Activated naive CD4-positive, alpha-beta T cell treated with anti-CD3 and anti-CD28 coated beads, Interleukin-2, amount 50 U/mL, for 16 hours (primary cell): ENCODE measurements at regions not wholly inside any gene's neighbourhood (a gene's known extent, or its start where the extent isn't known, plus 50 kb on each side); places are given as distances from the start of the nearest gene placed in this dataset.

Experiments
- DNase-seq: peaks from one replicate; pipeline ENCODE4 v3.0.0-alpha.2; 2020

DNA sequence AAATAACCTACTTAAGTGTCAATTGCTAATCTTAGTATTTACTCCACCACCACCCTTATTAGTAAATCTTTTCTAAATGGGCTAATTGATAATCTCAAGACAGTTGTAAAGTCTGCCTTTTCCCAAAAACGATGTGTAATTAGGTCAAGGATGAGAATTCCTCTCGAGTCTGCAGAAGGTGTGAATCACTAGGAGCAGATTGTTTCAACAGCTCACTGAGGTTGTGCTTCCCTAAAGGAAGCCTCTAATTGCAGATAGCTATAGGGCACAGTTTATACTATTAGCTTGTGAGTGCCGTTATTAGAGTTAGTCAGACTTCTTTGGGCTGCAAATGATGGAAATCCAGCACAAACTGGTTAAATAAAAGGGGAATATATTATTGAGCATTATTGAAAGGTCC is 84.9 kb downstream of the C11orf91 start:
- no peak for DNase-seq

DNA sequence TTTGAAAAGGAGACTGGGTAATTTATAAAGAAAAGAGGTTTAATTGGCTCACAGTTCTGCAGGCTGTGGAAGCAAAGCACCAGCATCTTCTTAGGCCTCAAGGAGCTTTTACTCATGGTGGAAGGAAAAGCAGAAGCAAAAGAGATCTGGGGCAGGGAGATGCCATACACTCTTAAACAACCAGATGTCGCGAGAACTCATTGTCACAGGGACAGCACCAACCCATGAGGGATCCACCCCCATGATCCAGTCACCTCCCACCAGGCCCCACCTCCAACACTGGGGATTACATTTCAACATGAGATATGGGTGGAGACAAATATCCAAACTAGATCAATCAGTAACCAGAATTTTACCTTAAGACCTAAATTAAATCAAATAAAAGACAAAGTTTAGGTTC is 87.2 kb downstream of the C11orf91 start:
- no peak for DNase-seq

DNA sequence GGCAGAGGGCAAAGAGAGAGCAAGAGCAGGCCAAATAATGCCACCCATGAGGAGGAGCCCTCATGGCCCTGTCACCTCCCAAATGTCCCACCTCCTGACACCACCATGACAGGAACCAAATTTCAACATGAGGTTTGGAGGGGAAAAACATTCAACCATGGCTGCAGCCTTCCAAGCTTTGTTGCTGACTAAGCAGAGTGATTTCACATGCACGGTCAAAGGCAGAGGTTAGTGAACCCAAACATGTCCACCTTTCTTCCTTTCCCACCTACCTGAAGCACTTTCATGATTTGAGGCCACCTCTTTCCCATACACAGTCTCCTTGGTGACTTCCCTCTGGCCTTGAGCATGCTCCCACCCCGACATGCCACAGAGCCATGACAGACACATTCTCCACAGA is 89.7 kb downstream of the C11orf91 start:
- DNase-seq, result no peak

DNA sequence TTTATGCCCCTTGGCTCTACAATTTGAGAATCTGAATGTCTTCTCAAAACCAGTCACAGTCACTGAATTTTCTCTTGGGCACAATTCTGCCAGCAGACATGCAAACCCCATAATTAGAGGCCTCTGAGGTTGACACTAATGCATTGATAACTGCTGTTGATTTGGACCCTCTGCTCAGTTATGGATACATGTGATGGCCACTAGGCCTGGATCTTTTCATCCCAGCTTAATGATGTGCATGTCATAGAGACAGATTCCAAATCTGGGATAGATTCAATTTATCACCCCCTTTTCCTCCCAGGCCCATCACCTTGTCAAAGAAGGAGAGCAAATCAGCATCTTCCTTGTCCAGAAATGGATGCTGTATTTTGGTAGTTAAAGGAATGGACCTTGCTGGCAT is 92.2 kb downstream of the C11orf91 start:
- no peak for DNase-seq

DNA sequence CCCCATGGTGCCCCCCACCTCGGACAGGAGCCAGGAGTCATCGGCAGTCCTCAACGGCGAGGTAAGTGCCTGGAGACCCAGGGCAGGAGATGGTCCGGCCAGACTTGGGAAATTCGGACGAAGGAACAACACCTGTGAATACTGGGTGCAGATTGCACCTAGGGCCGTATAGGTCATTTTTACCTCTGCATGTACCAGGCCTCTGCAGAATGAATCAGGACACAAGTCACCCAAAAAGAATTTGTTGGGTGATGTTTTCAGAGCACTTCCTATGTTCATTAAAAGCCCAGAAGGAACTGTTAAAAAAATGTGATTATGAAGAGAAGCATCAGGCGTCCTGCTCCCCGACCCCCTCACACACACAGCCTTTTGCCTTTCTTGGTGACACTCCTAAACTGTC is 93.9 kb downstream of the C11orf91 start:
- no peak for DNase-seq

DNA sequence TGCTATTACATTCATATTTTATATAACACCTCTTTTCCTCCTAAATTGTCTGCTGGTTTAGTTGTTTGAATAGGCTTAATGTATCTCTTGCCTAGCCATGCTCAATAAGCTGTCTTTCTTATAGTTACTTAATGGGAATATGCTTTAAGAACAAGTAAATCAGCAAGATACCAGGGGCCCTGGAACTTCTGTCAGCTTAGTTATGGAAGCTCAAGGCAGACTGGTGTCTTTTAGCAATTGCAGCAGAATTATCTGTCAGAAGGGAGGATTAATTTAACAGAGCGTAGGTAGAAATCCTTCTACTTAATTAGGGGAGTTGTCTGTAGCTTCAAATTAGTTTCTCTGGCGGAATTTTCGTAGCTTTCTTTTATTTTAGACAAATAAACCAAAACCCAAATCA is 94.9 kb downstream of the C11orf91 start:
- DNase-seq, result no peak

DNA sequence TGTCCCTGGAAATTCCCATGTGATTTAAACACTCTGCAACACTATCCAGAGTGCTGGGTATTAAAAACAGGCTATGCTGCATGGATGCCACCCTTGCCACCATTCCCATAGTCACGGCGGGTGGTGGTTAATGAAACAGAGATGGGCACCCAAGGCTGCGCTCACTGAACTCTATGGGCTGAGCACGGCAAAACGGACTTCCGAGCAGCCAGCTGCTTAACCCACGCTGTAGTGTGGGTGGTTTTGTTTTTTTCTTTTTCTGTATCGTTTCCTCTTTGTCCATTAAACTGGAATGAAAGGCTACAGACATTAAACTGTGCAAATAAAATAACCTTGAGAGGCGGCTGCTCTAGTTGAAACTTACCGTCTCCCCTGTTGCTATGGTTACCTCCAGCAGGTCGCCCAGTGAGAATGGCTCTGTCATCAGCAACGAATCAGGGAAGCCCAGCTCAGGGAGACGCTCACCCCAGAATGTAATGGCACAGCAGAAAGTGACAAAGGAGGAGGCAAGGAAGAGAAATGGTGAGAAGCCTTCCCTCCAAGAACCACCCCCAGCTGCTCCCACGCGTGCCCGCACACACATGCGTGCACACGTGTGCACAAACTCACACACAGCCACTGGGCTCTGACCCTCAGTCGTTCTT is 102.1 kb downstream of the C11orf91 start:
- no peak for DNase-seq

DNA sequence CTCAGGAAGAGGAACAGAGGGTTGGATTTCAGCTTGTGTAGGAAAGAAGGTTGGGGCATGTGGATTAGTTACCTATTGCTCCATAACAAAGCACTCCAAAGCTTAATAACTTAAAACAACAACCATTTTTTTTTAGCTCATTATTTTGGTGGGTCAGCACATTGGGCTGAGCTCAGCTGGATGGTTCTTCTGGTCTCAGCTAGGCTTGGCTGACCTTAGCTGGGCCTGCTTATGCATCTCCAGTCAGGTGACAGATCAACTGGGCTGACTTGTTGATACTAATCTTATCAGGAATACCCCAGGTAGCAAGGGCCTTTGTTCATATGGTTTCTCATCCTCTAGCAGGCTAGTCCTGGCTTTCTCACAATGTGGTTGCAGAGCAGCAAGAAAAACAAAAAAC is 106.4 kb downstream of the C11orf91 start:
- no peak for DNase-seq

DNA sequence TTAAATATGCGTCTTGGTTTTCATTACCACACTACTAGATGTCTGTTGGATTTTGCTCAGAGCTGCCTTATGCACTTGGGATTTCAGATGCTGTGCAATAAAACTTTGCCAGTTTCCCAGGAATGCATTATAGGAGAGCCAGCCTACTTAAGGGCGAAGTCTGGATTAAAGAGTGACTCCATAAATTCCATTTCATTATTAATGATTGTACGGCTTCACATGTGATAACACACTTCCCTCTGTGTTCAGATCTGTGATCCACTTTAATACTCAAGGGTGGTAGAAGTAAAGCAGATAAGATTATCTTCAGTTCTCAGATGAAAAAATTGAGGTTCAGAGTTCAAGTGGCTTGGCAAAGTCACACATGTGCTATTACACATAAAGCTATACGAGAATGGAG is 110.2 kb downstream of the C11orf91 start:
- no peak for DNase-seq

DNA sequence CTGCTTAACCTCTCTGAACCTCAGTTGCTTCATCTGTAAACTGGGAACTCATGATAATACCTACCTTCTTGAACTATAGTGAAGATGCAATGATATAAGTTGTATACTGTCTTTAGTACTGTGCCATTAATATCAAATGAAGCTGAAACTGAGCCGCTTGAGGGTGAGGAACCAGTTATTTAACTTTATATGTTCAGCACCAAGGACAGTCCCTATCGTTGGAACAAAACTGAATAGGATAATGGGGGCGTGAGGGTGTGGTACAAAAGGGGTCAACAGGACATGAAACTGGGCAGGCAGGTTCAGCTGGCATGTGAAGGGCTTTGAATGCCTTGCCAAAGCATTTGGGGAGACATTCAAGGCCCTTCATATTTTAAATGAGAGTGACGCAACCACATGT is 112.6 kb downstream of the C11orf91 start:
- no peak for DNase-seq

DNA sequence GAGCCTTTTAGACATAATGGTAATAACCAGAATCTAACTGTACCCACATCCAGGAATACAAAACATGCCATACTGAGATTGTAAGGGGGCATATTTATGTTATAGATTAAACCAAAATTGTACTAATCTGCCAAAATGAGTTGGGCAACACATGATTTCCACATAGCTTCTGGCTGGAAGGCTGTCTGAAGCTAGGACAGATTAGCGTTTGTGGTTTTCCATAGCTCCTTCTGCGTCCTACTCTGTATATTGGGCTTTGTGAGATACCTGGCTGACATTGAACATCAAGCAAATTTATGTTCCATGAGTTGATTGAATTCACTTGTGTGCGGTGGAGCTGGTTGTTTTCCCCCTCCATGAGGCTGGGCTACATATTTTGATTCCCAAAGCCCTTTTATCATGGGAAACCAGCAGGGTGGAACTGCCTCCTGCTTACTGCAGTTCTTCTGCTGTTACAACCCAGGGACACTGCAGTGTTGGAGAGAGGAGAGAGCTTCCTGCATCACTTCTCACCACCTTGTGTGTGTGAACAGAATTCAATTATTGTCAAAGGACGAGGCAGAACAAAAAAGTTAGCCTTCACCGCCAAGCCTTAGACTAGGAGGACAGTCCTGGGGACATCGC is 114.9 kb downstream of the C11orf91 start:
- no peak for DNase-seq

DNA sequence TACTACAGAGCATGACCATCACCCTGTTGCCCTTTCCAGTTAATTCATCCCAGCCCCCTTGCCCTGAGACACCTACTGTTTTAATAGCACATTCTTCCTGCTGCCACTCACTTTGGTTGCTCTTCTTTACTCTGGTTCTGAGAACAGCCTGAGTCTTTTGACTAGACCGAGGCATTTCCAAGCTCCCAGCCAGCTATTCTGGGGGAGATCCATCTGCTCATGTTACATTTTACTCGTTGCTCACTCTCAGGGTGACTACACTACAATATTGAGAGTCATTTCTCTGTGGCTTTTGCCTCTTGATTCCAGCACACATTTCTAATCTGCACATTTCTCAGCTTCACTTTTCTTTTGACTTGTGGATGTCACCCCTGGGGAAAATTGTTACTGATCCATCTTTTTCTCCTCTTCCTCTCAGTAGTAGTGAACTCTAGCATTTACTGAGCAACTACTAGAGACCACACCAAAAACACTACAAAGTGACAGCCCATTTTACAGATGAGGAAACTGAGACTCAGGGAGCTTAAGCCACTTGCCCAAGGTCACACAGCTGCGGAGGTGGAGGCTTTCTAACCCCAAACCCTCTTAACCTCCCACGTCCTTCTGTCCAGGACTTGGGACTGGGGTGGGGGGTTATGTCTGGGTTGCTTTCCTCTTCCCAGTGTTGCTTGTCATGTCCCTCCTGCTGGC is 117.8 kb downstream of the C11orf91 start:
- no peak for DNase-seq

DNA sequence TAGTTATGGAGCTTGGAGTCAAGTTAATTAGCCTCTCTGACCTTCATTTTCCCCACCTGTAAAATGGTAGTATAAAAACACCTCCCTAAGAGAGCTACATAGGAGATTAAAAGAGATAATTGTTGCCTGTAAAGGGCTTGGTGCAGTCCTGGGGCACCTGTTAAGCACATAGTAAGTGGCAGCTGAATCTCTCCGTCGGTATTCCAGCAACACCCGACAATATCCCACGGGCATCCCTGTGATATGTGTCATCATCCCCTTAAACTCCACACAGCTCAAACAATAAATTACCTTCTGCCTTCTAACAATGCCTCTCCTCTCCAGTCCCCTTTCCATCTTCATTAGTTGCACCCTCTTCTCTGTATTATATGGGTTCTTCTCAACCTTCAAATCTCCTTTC is 121.5 kb downstream of the C11orf91 start:
- no peak for DNase-seq

DNA sequence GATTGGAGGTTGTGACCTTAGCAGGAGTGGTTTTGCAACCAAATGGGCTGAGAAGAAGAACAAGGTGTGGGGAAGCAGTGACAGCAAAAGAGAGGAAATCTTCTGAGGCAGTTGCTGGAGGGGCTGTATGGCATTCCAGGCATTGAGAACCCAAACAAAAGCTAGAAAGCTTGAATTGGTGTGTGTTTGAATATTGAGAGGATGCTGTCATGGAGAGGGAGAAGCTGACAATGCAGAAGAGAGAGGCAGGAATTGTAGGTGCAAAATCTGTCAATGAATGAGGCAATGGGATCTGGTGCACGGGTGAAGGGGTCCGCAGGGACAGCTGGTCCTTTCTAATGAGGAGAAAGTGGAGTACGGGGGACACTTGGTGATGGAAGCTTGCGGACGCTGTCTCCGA is 123.4 kb downstream of the C11orf91 start:
- no peak for DNase-seq

DNA sequence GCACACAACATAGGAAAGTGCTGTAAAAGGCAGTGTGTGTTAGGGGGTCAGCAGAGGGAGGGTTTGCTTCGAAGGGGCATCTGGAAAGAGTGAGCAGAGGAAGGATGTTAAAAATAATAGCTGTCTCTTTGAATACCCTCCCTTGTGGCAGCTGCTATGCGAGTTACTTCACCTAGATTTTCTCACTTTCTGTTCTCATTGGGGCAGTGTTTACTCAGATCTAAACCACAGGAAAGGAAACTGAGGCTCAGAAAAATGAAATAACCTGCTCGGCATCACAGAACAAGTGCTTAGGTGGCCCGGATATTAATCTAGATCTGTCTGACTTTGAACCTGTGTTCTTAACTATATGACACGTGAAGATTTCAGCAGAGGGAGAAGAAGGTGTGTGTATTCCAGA is 125.3 kb downstream of the C11orf91 start:
- DNase-seq, result no peak

DNA sequence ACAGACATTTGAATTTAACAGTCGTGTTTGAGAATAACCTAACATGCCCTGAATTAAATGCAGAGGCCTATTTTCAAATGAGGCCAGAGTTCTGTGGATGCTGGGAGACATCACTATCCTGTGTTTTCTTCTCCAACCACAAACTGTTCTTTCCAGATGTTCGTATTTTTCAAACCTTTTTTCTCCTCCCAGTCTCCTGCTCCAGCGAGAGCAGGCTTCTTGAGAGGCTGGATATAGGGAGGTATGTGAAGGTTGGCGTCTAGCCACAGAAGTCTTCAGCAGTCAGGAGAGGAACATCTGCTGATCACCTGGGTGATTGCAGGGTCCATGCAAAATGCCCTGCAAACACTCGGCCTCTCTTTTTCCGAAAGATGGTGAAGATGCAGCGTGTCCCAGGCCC is 126.3 kb downstream of the C11orf91 start:
- no peak for DNase-seq

DNA sequence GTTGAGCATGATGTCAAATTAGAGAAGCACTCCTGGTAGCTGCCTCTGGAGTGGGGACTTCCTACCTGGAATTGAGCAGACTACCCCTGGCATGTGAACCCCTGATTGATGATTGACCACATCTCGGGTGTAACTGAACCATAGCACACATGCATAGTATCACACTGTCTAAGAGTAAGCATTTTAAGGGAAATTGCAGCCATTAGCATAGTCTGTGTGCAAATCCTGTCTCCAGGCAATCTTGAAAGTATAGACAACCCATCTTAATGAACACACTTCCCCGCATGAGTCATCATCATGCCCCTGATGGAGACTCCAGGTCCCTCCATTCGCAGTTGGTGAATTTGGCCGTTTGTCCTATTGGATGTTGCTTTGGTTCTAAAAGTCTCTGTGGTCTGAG is 131.3 kb downstream of the C11orf91 start:
- no peak for DNase-seq

DNA sequence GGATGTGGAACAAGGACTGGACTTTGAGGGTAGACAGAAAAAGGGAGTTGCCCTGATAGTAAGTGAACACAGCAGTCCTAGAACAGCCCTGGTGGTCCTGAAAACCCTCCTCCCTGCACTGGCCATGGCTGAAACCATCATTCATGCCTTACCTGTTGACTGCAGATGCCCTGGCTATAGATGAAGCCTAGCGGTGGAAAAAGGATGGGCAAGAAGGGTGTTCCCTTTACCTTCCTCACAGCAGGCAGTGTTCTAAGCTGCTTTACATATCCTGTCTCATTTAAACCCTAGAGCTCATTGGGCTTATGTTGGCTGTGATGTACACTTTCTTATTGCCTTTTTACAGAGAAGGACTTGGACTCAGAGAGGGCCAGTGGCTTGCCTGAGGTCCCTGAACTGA is 133.6 kb downstream of the C11orf91 start:
- DNase-seq, result no peak

DNA sequence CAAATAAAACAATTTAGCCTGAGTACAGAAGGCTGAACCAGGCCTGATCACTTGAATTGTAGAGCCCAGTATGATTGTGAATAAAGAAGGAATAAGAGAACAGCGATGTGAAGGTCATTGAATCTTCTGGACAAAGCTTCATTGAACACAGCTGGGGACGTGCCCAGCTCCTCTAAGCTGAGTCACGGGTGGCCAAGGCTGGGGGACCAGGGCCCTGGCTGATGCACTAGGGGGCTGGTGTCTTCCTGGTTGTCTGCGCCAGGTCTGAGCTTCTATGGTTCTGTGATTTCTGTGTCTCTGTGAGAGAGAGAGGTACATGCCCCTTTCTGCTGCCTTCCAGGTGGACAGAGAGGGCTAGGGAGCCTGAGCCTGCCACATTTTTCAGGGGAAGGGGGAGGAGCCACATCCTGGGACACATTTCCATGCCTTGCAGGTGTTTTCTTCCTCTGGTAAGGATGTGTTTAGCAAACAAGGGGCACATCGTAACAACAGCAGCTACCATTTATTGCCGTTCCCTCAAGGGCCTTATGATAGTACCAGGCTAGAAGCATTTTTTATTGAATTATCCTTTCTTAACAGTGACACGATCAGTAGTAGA is 135.7 kb downstream of the C11orf91 start:
- DNase-seq, result no peak

DNA sequence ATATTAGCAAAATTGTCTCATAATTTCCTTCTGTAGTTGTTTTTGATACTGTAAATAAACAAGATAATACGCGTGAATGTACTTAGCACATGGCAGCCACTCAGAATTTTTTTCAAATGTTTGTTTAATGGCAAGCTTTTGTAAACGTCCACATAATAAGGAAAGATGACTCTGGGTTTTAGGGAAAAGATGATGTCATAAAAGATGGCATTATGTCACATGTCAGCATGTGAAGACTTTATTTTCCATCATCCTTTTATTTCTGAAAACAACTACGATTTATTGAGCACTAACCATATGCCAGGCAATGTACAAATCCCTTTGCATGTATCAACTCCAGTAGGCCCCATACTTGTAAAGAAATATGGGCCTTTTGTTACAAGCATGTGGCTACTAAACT is 139.9 kb downstream of the C11orf91 start:
- DNase-seq, result no peak

DNA sequence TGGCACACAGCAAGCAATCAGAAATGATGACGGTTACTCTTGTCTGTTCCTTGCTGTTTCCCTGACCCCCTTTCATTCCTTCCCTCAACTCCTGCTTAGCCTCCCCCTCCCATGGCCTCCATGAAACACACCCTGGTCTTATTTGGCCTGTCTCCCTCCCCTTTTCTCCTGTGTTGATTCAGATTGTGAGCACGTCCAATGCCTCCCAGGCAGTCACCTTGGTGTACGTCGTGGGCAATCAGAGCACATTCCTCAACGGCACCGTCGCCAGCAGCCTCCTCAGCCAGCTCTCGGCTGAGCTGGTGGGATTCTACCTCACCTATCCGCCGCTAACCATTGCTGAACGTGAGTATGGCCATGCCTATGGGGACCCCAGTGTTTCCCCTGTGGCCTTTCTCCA is 141.1 kb downstream of the C11orf91 start:
- no peak for DNase-seq

DNA sequence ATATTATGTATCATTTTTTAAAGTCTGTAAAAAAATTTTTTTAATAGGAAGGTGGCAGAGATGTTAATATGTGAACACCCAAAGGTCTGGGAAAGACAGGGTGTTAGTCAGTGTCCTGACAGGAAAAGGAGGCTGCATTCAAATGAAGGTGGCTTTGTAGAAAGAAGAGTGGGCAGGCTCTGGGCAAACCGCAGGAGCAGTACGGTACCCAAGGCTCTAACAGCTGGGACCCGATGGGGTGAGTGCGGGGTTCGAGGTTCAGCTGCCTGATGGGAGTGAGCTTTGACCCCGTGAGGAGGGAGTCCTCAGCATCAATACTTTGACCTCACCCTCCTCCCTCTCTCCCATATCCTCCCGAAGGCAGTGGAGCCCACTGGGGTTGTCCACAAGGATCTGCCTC is 142.5 kb downstream of the C11orf91 start:
- no peak for DNase-seq

DNA sequence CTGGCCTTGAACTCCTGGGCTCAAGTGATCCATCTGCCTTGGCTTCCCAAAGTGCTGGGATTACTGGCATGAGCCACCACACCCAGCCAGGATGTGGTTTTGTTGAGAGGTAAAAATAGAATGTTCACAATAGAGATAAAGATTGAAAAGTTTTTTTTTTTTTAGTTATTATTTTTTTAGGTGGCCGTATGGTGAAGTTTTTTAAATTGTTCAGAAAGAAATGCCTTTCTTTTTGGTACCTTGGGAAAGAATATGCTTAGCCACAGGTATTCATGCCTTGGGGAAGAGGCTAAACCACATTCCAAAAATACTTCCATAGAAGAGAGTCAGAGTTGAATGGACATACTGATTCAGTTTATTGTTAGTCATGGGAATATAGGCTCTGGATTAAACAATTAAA is 143.4 kb downstream of the C11orf91 start:
- no peak for DNase-seq

DNA sequence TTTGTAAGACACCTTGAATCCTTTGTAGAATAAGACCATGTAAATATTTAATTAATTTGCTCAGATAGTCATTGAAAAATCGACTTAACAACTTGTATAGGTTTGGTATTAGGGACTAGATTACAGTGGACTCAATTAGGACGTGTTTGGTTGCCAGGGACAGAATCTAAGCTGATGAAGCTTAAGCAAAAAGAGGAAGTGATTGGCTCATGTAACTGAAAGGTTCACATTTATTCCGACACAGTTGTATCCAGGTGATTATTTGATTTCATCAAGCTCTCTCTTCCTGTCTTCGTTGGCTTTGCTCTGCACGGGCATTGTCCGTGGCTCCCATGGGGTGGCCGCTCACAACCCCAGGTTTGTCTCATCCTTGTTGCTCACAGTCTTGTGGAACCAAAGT is 146.4 kb downstream of the C11orf91 start:
- DNase-seq, result no peak
